Ovary (tissue), 7 donors: ENCODE measurements at regions not wholly inside any gene's neighbourhood (a gene's known extent, or its start where the extent isn't known, plus 50 kb on each side); places are given as distances from the start of the nearest gene placed in this dataset.

Source experiments
- DNase-seq, 5 donors: peaks; one replicate each; pipeline ENCODE4 v3.0.0-alpha.2; 2019 to 2020
- H3K27ac ChIP-seq, 2 donors: fragments of 200-600 bp; one replicate each; pipeline versions ENCODE4 v1.5.1 to v1.8.0; 2019 to 2022
- H3K27me3 ChIP-seq: fragments of 200-600 bp; one replicate; pipeline ENCODE4 v1.8.0; 2022
- H3K36me3 ChIP-seq: fragments of 200-600 bp; sonication (generic); one replicate; pipeline ENCODE4 v1.5.1; 2019
- H3K4me1 ChIP-seq: one replicate; pipeline ENCODE4 v1.8.1; 2013; ENCODE audit warnings: mild to moderate bottlenecking, moderate library complexity; ENCODE audit not compliant: insufficient read depth
- H3K4me3 ChIP-seq: fragments of 200-600 bp; sonication (generic); one replicate; pipeline ENCODE4 v1.5.1; 2017
- H3K9me3 ChIP-seq, 2 donors: fragments of 200-600 bp in 1 of 2; sonication (generic) in 1 of 2; one replicate each; pipeline versions ENCODE4 v1.5.1 to v1.8.1; 2013 to 2019; ENCODE audit warnings: mild to moderate bottlenecking in 1 of 2, moderate library complexity in 1 of 2
- CTCF ChIP-seq, 3 donors: fragments of 450-650 bp in 2 of 3; fragments of 200-600 bp in 1 of 3; IDR thresholded peaks; one replicate each; pipeline versions ENCODE4 v1.5.1 to v1.8.0; 2016 to 2022; ENCODE audit warnings: antibody characterized with exemption in 3 of 3, mild to moderate bottlenecking in 1 of 3
- EP300 ChIP-seq: sonication (generic); formaldehyde crosslinking; IDR thresholded peaks from one replicate; pipeline ENCODE4 v1.6.1; 2017; ENCODE audit warnings: antibody characterized with exemption
- POLR2A ChIP-seq: fragments of 450-650 bp; IDR thresholded peaks from one replicate; pipeline ENCODE4 v1.6.1; 2017; ENCODE audit warnings: antibody characterized with exemption, mild to moderate bottlenecking, moderate library complexity
- WGBS, 3 donors: extraction: QIAGEN DNeasy Blood & Tissue Kit in 1 of 3; methylation state at CpG; one replicate each; pipeline versions ENCODE4 v1.1.5 to v1.1.7; 2013 to 2017; 5-methylcytosine and 5-hydroxymethylcytosine counted together
- intact Hi-C, 4 donors: fragments of 100-400 bp; cut with DNase I; formaldehyde crosslinking; loops; one replicate each; pipeline versions ENCODE4 v1.11.0 to v1.15.1; 2022 to 2023
- donor health status: DM: no; HTN: no; CAD: no; lungs with moderate emphysema.
- donor health status: DM: no; HTN: no; CAD: no.
- donor health status: Bipolar disorder and iron deficiency.
- donor health status: DM: no; HTN: no; CAD: no.
- donor health status: DM: yes; HTN: yes; CAD: no.

GRCh38 chr7:47149971-47150370 is 431.9 kb downstream of the TNS3 start:
- intact Hi-C loops = no loop called here
- Histone ChIP-seq H3K27ac (no peak overlapping the region), H3K4me1 (peaks cover 11% of the 10 kb centered on the region), H3K4me3 (no peak overlapping the region), H3K27me3 (no peaks in the 10 kb centered on the region), H3K36me3 (no peaks in the 10 kb centered on the region), H3K9me3 (no peaks in the 10 kb centered on the region)
- DNase-seq = no peak
- TF ChIP-seq EP300 = no peak
- no peak for TF ChIP-seq CTCF (IDR thresholded peaks at IDR 0.05)
- TF ChIP-seq POLR2A = no peak
- 96 to 99% (median 98%) methylated on average over 4 of the region's 4 CpGs for WGBS, 3 donors

DNA sequence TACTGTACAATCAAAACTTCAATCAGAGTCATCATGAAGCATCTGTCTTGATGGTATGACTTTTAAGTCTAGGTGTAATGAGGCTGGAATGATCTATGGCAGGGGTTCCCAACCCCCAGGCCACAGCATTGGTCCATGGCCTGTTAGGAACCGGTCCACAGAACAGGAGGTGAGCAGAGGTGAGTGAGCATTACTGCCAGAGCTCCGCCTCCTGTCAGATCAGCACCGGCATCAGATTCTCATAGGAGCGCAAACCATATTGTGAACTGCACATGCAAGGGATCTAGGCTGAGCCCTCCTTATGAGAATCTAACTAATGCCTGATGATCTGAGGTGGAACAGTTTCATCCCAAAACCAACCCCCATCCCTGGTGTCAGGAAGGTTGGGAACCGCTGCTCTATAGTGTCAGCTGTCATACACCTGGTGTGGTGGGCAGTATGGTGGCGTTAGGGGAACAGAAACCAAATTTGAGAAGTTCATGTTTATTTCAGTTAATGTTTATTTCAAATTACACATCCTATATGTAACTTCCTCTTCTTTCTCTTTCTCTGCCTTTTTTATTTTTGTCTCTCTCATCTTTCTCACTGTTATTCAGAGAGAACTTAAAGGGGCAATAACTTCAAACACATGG is 432.6 kb downstream of the TNS3 start:
- no peaks in the 10 kb centered on the region for H3K36me3 ChIP-seq
- WGBS, 3 donors = 91 to 94% (median 93%) methylated on average over 6 of the region's 6 CpGs
- H3K9me3 ChIP-seq = no peaks in the 10 kb centered on the region
- TF ChIP-seq EP300 = no peak
- no peak for TF ChIP-seq POLR2A
- no peak for TF ChIP-seq CTCF (IDR thresholded peaks at IDR 0.05)
- peaks cover 11% of the 10 kb centered on the region for H3K4me1 ChIP-seq
- intact Hi-C loops = no loop called here
- no peak overlapping the region for H3K4me3 ChIP-seq
- no peak overlapping the region for H3K27ac ChIP-seq
- no peak for DNase-seq
- no peaks in the 10 kb centered on the region for H3K27me3 ChIP-seq

DNA sequence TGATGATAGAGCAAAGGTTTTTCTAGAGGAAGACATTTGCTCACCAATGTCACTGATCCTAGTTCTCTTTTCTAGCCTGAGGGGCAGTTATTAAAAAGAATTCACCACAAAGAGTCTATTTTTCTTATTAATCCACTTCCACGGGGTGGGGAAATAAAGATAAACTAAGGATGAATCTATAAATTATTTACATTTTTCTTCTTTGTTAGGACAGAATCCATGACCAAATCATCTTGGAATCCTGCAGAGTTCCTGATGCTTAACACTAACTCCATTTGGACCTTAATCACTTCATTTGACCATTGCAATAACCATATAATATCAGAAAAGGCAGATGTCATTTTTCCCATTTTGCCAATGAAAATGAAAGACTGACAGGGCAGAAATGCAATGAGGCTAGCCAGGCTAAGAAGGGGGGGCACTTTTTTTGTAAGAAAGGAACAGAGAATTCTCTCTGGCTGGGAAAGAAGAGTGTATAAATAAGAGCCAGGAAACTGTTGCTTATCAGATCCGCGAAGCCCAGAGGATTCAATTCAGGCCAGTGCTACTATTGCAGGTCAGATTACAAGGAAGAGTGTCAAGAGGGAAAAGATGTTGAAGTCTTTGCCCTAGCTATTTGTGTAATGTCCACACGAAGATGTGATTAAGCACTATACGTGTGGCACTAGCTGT is 433.2 kb downstream of the TNS3 start:
- 52 to 65% (median 62%) methylated on average over 5 of the region's 5 CpGs for WGBS, 3 donors
- DNase-seq = no peak
- intact Hi-C loops = no loop called here
- H3K9me3 ChIP-seq = no peaks in the 10 kb centered on the region
- TF ChIP-seq CTCF (IDR thresholded peaks at IDR 0.05) (no peak), EP300 (no peak), POLR2A (no peak)
- no peak overlapping the region for H3K27ac ChIP-seq
- no peaks in the 10 kb centered on the region for H3K36me3 ChIP-seq
- H3K4me1 ChIP-seq = peaks cover 10% of the 10 kb centered on the region
- H3K4me3 ChIP-seq = no peak overlapping the region
- no peaks in the 10 kb centered on the region for H3K27me3 ChIP-seq

GRCh38 chr7:47147213-47147631 is 434.7 kb downstream of the TNS3 start:
- Histone ChIP-seq H3K4me3 (no peak overlapping the region), H3K27ac (no peak overlapping the region), H3K27me3 (no peaks in the 10 kb centered on the region), H3K4me1 (peaks cover 7% of the 10 kb centered on the region), H3K36me3 (no peaks in the 10 kb centered on the region), H3K9me3 (no peaks in the 10 kb centered on the region)
- 31 to 57% (median 42%) methylated on average over 3 of the region's 3 CpGs for WGBS, 3 donors
- intact Hi-C loops = no loop called here
- DNase-seq = no peak
- TF ChIP-seq EP300 (no peak), CTCF (IDR thresholded peaks at IDR 0.05) (no peak), POLR2A (no peak)
